DND-41 (cell line): ENCODE measurements at regions not wholly inside any gene's neighbourhood (a gene's known extent, or its start where the extent isn't known, plus 50 kb on each side); places are given as distances from the start of the nearest gene placed in this dataset.
"Not testable (repeated sequence)": the region's sequence is repeated elsewhere in the genome, so short reads cannot be mapped to it uniquely, and the experiment has no call there.

Experiments
- ATAC-seq: fragments of 200-7000 bp; cut with Tn5 transposase; 3 replicates; pipeline ENCODE4 v1.9.1; 2021; ENCODE audit warnings: low read depth; ENCODE audit not compliant: insufficient read depth
- DNase-seq: peaks from one replicate; pipeline ENCODE4 v3.0.0-alpha.2; 2020
- H2AFZ ChIP-seq: 2 replicates; pipeline ENCODE4 v1.6.0; 2012; ENCODE audit warnings: low read depth, low read length
- H3K27ac ChIP-seq: 2 replicates; pipeline ENCODE4 v1.5.1; 2012; ENCODE audit warnings: low read length, inconsistent platforms
- H3K27me3 ChIP-seq: fragments of 200-600 bp; sonication (generic); 2 replicates; pipeline ENCODE4 v1.6.0; 2012; ENCODE audit warnings: low read length, mild to moderate bottlenecking, inconsistent platforms; ENCODE audit not compliant: insufficient read depth, poor library complexity
- H3K36me3 ChIP-seq: 2 replicates; pipeline ENCODE4 v1.5.1; 2012; ENCODE audit warnings: low read length, inconsistent platforms; ENCODE audit not compliant: insufficient read depth
- H3K4me1 ChIP-seq: 2 replicates; pipeline ENCODE4 v1.5.1; 2012; ENCODE audit warnings: mild to moderate bottlenecking, low read length; ENCODE audit not compliant: insufficient read depth
- H3K4me2 ChIP-seq: 2 replicates; pipeline ENCODE4 v1.6.0; 2012; ENCODE audit warnings: mild to moderate bottlenecking, moderate library complexity, low read length, inconsistent platforms; ENCODE audit not compliant: insufficient read depth
- H3K4me3 ChIP-seq, 2 experiments: fragments of 200-600 bp in 1 of 2; shearing (Covaris generic) in 1 of 2; 2 replicates each; pipeline ENCODE4 v1.5.1; 2012 to 2016; ENCODE audit warnings: inconsistent platforms in 2 of 2, low read length in 2 of 2, mild to moderate bottlenecking in 2 of 2, low read depth in 1 of 2, moderate library complexity in 1 of 2
- H3K79me2 ChIP-seq: 2 replicates; pipeline ENCODE4 v1.6.0; 2012; ENCODE audit warnings: low read length, inconsistent platforms; ENCODE audit not compliant: insufficient read depth
- H3K9ac ChIP-seq: 2 replicates; pipeline ENCODE4 v1.6.0; 2012; ENCODE audit warnings: low read depth, mild to moderate bottlenecking, inconsistent platforms, low read length, moderate library complexity
- H3K9me3 ChIP-seq: 2 replicates; pipeline ENCODE4 v1.5.1; 2012; ENCODE audit warnings: low read length, moderate library complexity, mild to moderate bottlenecking, inconsistent platforms; ENCODE audit not compliant: insufficient read depth, severe bottlenecking
- H4K20me1 ChIP-seq: 2 replicates; pipeline ENCODE4 v1.6.0; 2012; ENCODE audit warnings: low read length; ENCODE audit not compliant: insufficient read depth
- EZH2 ChIP-seq: IDR thresholded peaks from 3 replicates; pipeline ENCODE4 v1.6.1; 2012; ENCODE audit warnings: borderline replicate concordance, low read depth, mild to moderate bottlenecking, moderate library complexity, low read length, inconsistent platforms; ENCODE audit not compliant: severe bottlenecking
- TF ChIP-seq, protein P1 (sequence below): IDR thresholded peaks from 2 replicates; pipeline ENCODE4 v1.5.1; 2012; ENCODE audit warnings: borderline replicate concordance, low read length, moderate library complexity, mild to moderate bottlenecking; ENCODE audit not compliant: poor library complexity, severe bottlenecking; ENCODE audit errors: extremely low read depth

DNA sequence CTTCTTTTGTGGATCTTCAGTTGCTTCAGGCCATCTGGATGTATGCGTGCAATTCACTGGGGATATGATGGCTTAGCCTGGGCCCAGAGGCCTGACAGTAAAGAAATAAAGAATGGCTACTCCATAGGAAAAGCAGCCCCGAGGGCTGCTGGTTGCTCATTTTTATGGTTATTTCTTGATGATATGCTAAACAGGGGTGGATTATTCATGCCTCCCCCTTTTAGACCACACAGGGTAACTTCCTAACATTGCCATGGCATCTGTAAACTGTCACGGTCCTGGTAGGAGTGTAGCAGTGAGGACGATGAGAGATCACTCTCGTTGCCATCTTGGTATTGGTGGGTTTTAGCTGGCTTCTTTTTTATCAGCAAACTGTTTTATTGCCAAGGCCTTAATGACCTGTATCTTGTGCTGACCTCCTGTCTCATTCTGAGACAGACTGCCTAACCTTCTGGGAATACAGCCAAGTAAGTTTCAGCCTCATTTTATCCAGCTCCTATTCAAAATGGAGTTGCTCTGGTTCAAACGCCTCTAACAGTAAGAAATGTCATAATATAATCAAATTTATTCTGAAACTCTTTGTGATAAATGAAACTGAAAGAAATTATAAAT lies 60.5 kb downstream of the DSEL start:
- H3K79me2 ChIP-seq, result no peaks in the 10 kb centered on the region
- ATAC-seq, result no peak
- no peak overlapping the region for H2AFZ ChIP-seq
- DNase-seq, result no peak
- H3K4me3 ChIP-seq, result no peak overlapping the region
- no peak overlapping the region for H3K4me2 ChIP-seq
- H3K9me3 ChIP-seq, result no peaks in the 10 kb centered on the region
- no peaks in the 10 kb centered on the region for H3K36me3 ChIP-seq
- H4K20me1 ChIP-seq, result no peaks in the 10 kb centered on the region
- H3K4me1 ChIP-seq, result no peaks in the 10 kb centered on the region
- H3K27ac ChIP-seq, result no peak overlapping the region
- TF ChIP-seq EZH2, result no peak
- TF ChIP-seq, protein P1, sequence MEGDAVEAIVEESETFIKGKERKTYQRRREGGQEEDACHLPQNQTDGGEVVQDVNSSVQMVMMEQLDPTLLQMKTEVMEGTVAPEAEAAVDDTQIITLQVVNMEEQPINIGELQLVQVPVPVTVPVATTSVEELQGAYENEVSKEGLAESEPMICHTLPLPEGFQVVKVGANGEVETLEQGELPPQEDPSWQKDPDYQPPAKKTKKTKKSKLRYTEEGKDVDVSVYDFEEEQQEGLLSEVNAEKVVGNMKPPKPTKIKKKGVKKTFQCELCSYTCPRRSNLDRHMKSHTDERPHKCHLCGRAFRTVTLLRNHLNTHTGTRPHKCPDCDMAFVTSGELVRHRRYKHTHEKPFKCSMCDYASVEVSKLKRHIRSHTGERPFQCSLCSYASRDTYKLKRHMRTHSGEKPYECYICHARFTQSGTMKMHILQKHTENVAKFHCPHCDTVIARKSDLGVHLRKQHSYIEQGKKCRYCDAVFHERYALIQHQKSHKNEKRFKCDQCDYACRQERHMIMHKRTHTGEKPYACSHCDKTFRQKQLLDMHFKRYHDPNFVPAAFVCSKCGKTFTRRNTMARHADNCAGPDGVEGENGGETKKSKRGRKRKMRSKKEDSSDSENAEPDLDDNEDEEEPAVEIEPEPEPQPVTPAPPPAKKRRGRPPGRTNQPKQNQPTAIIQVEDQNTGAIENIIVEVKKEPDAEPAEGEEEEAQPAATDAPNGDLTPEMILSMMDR, result no peak
- no peak overlapping the region for H3K9ac ChIP-seq
- H3K27me3 ChIP-seq, result no peaks in the 10 kb centered on the region

DNA sequence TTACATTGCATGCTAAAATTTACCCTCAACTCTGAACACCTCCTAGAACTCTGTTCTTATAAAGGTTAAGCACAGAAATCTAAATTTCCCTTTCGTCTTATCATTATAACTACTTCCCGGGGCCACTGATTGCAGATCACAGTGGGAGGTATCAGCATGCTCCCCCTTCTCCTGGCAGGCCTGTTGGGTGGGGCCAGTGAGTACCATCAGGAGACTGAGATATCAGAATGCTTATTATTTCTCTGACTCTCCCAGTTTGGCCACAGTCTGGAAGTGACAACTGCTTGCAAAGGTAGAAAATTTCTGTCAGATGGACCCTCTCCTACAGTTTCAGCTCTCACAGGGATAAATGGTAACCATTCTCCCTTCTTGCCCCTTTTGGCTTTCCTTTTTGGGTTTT lies 62.6 kb downstream of the DSEL start:
- no peak overlapping the region for H2AFZ ChIP-seq
- no peak overlapping the region for H3K4me3 ChIP-seq
- no peaks in the 10 kb centered on the region for H3K4me1 ChIP-seq
- no peak overlapping the region for H3K27ac ChIP-seq
- TF ChIP-seq EZH2, result no peak
- TF ChIP-seq, protein P1, result no peak
- no peak overlapping the region for H3K9ac ChIP-seq
- no peaks in the 10 kb centered on the region for H3K9me3 ChIP-seq
- no peaks in the 10 kb centered on the region for H3K79me2 ChIP-seq
- DNase-seq (no peak), ATAC-seq (no peak)
- no peak overlapping the region for H3K4me2 ChIP-seq
- H4K20me1 ChIP-seq, result no peaks in the 10 kb centered on the region
- no peaks in the 10 kb centered on the region for H3K36me3 ChIP-seq
- no peaks in the 10 kb centered on the region for H3K27me3 ChIP-seq

DNA sequence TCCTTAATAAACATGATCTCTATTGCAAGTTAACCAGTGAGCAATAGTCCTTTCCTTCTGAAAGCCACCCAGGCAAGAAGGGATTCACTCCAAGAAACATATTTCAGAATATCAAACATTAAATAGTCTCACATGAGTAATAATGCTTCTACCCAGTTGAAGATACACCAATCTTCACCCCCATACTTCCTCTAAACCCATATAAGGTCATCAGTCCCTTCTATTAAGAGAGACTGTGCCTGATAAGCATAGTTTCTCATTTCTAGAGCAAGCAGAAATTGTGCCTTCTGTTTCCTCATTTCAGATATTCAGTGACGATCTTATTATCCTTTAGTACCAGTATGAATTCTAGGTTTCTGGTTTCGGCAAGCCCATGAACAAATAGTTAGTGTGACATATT lies 64.6 kb downstream of the DSEL start:
- no peak for DNase-seq
- Histone ChIP-seq H3K4me2 (no peak overlapping the region), H2AFZ (no peak overlapping the region), H3K36me3 (no peaks in the 10 kb centered on the region), H3K4me3 (no peak overlapping the region), H3K27me3 (no peaks in the 10 kb centered on the region), H3K9ac (no peak overlapping the region), H3K27ac (no peak overlapping the region), H4K20me1 (no peaks in the 10 kb centered on the region), H3K4me1 (no peaks in the 10 kb centered on the region), H3K9me3 (no peaks in the 10 kb centered on the region), H3K79me2 (no peaks in the 10 kb centered on the region)
- no peak for ATAC-seq
- TF ChIP-seq EZH2, result no peak
- TF ChIP-seq, protein P1, result no peak

DNA sequence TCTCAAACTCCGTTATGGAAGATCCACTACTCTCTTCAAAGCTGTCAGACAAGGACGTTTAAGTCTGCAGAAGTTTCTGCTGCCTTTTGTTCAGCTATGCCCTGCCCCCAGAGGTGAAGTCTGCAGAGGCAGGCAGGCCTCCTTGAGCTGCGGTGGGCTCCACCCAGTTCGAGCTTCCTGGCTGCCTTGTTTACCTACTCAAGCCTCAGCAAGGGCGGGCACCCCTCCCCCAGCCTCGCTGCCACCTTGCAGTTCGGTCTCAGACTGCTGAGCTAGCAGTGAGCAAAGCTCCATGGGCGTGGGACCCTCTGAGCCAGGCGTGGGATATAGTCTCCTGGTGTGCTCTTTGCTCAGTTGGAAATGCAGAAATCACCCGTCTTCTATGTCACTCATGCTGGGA lies 65.4 kb downstream of the DSEL start:
- not testable (repeated sequence) for H3K9me3 ChIP-seq, H3K36me3 ChIP-seq, H3K4me3 ChIP-seq, H2AFZ ChIP-seq, H3K4me1 ChIP-seq, ATAC-seq, H3K27ac ChIP-seq, H4K20me1 ChIP-seq, DNase-seq, H3K9ac ChIP-seq, H3K27me3 ChIP-seq, H3K79me2 ChIP-seq, H3K4me2 ChIP-seq
